HG03521 (cell line): ENCODE measurements at regions not wholly inside any gene's neighbourhood (a gene's known extent, or its start where the extent isn't known, plus 50 kb on each side); places are given as distances from the start of the nearest gene placed in this dataset.
"Not testable (repeated sequence)": the region's sequence is repeated elsewhere in the genome, so short reads cannot be mapped to it uniquely, and the experiment has no call there.

Experiments
- ATAC-seq: cut with Tn5 transposase; IDR thresholded peaks from one replicate; pipeline ENCODE4 v1.9.1; 2021; ENCODE audit warnings: mild to moderate bottlenecking, moderate library complexity; ENCODE audit not compliant: unreplicated experiment

GRCh38 chr2:138267161-138267901, 234.2 kb upstream of the SPOPL start:
- ATAC-seq, result peak; percentile 66

GRCh38 chr2:138267902-138268254, 233.7 kb upstream of the SPOPL start:
- ATAC-seq, result peak; percentile 13

GRCh38 chr2:138269765-138270164, 231.8 kb upstream of the SPOPL start:
- ATAC-seq, result no peak

- ATAC-seq, result no peak
These were observed 230.1 kb upstream of the SPOPL start for GRCh38 chr2:138271467-138271866.

- ATAC-seq, result no peak
These were observed 228.9 kb upstream of the SPOPL start for GRCh38 chr2:138272524-138273195.

- not testable (repeated sequence) for ATAC-seq
These were observed 228.3 kb upstream of the SPOPL start for GRCh38 chr2:138273280-138273679.

- ATAC-seq, result no peak
These were observed 226.9 kb upstream of the SPOPL start for GRCh38 chr2:138274421-138275291.

GRCh38 chr2:138275292-138275690, 226.3 kb upstream of the SPOPL start:
- ATAC-seq, result no peak

GRCh38 chr2:138275881-138276280, 225.7 kb upstream of the SPOPL start:
- ATAC-seq, result no peak

GRCh38 chr2:138276339-138276738, 225.2 kb upstream of the SPOPL start:
- no peak for ATAC-seq

GRCh38 chr2:138277062-138277461, 224.5 kb upstream of the SPOPL start:
- ATAC-seq, result no peak

- no peak for ATAC-seq
These were observed 221.7 kb upstream of the SPOPL start for GRCh38 chr2:138279871-138280270.

GRCh38 chr2:138280999-138281695, 220.4 kb upstream of the SPOPL start:
- no peak for ATAC-seq

GRCh38 chr2:138282014-138282672, 219.4 kb upstream of the SPOPL start:
- no peak for ATAC-seq

- ATAC-seq, result no peak
These were observed 209.8 kb upstream of the SPOPL start for GRCh38 chr2:138291805-138292204.

GRCh38 chr2:138293045-138293444, 208.5 kb upstream of the SPOPL start:
- no peak for ATAC-seq

GRCh38 chr2:138293549-138293948, 208.0 kb upstream of the SPOPL start:
- no peak for ATAC-seq

- ATAC-seq, result no peak
These were observed 207.1 kb upstream of the SPOPL start for GRCh38 chr2:138294451-138294850.

GRCh38 chr2:138296365-138296764, 205.2 kb upstream of the SPOPL start:
- no peak for ATAC-seq

GRCh38 chr2:138298120-138298814, 203.3 kb upstream of the SPOPL start:
- ATAC-seq, result peak; percentile 58
